DOHH2 (cell line): ENCODE measurements at regions not wholly inside any gene's neighbourhood (a gene's known extent, or its start where the extent isn't known, plus 50 kb on each side); places are given as distances from the start of the nearest gene placed in this dataset.

Source experiments
- H3F3A ChIP-seq: fragments of 200-600 bp; sonication (generic), shearing (Covaris generic); 2 replicates; pipeline ENCODE4 v1.6.0; 2016; ENCODE audit warnings: antibody characterized with exemption, mild to moderate bottlenecking; ENCODE audit not compliant: control insufficient read depth, insufficient read depth
- H3K27ac ChIP-seq: fragments of 200-600 bp; sonication (generic); 2 replicates; pipeline ENCODE4 v1.5.1; 2014; ENCODE audit warnings: low read depth, mild to moderate bottlenecking, low read length, moderate library complexity
- H3K27me3 ChIP-seq: fragments of 200-600 bp; sonication (generic); 2 replicates; pipeline ENCODE4 v1.6.1; 2014; ENCODE audit warnings: mild to moderate bottlenecking, low read length, mixed read lengths; ENCODE audit not compliant: control insufficient read depth
- H3K36me3 ChIP-seq: fragments of 200-600 bp; sonication (generic); 2 replicates; pipeline ENCODE4 v1.6.1; 2014; ENCODE audit warnings: mild to moderate bottlenecking, low read length, moderate library complexity, mixed read lengths; ENCODE audit not compliant: control insufficient read depth
- H3K4me1 ChIP-seq: fragments of 200-600 bp; sonication (generic); 2 replicates; pipeline ENCODE4 v1.6.1; 2014; ENCODE audit warnings: mild to moderate bottlenecking, low read length, mixed read lengths; ENCODE audit not compliant: control insufficient read depth
- H3K4me2 ChIP-seq: fragments of 200-600 bp; sonication (generic); 2 replicates; pipeline ENCODE4 v1.6.0; 2014; ENCODE audit warnings: mild to moderate bottlenecking, low read length, moderate library complexity
- H3K4me3 ChIP-seq: fragments of 200-600 bp; sonication (generic); 2 replicates; pipeline ENCODE4 v1.5.1; 2014; ENCODE audit warnings: mild to moderate bottlenecking, low read length, mixed read lengths
- H3K79me2 ChIP-seq: fragments of 200-600 bp; sonication (generic); 2 replicates; pipeline ENCODE4 v1.6.1; 2014; ENCODE audit warnings: mild to moderate bottlenecking, low read length, mixed read lengths; ENCODE audit not compliant: control insufficient read depth
- H3K9me2 ChIP-seq: fragments of 200-600 bp; sonication (generic); replicated peaks from 2 replicates; pipeline ENCODE4 v1.6.1; 2014; ENCODE audit warnings: mild to moderate bottlenecking, low read length, mixed read lengths; ENCODE audit not compliant: control insufficient read depth
- H3K9me3 ChIP-seq: fragments of 200-600 bp; sonication (generic); 2 replicates; pipeline ENCODE4 v1.6.1; 2014; ENCODE audit warnings: antibody characterized with exemption, low read length, mixed read lengths; ENCODE audit not compliant: control insufficient read depth, insufficient read depth
- H4K20me1 ChIP-seq: fragments of 200-600 bp; sonication (generic); 2 replicates; pipeline ENCODE4 v1.6.0; 2014; ENCODE audit warnings: low read depth, mild to moderate bottlenecking, antibody characterized with exemption, low read length, moderate library complexity; ENCODE audit not compliant: control insufficient read depth, insufficient read depth
- EZH2phosphoT487 ChIP-seq: fragments of 200-600 bp; sonication (generic); IDR thresholded peaks from 2 replicates; pipeline ENCODE4 v1.6.1; 2017; ENCODE audit warnings: borderline replicate concordance, mild to moderate bottlenecking, antibody characterized with exemption, low read length, moderate library complexity, mixed read lengths
- TF ChIP-seq, protein P1 (sequence below): fragments of 200-600 bp; sonication (generic); IDR thresholded peaks from one replicate; pipeline ENCODE4 v1.5.1; 2014; ENCODE audit warnings: antibody characterized with exemption, mild to moderate bottlenecking, low read depth, low read length; ENCODE audit not compliant: poor library complexity, severe bottlenecking

DNA sequence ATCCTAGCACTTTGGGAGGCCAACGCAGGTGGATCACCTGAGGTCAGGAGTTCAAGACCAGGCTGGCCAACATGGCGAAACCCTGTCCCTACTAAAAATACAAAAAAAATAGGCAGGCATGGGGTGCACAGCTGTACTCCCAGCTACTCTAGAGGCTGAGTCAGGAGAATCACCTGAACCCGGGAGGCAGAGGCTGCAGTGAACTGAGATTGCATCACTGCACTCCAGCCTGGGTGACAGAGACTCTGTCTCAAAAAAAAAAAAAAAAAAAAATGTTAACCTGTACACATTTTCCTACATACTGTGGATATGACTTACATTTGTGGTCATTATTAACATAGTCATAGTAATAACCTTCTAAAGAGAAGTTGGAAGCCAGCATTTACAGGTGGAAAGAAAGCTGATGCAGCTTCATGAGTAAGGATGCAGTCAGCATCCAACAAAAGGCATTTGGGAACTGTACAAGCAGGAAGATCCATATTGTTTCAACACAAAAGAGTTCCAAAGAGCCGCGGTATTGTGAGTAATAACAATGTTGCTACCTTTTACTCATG, 186.2 kb downstream of the GPX5 start:
- Histone ChIP-seq H3K79me2 (no peaks in the 10 kb centered on the region), H3K9me2 (no peaks in the 10 kb centered on the region), H3F3A (no peaks in the 10 kb centered on the region), H3K27ac (no peak overlapping the region), H3K4me2 (no peak overlapping the region), H3K36me3 (no peaks in the 10 kb centered on the region), H4K20me1 (no peaks in the 10 kb centered on the region), H3K4me3 (no peak overlapping the region), H3K4me1 (no peaks in the 10 kb centered on the region), H3K9me3 (peaks cover 4% of the 10 kb centered on the region; the same call in 1 of the 2 replicates), H3K27me3 (no peaks in the 10 kb centered on the region)
- TF ChIP-seq, protein P1, sequence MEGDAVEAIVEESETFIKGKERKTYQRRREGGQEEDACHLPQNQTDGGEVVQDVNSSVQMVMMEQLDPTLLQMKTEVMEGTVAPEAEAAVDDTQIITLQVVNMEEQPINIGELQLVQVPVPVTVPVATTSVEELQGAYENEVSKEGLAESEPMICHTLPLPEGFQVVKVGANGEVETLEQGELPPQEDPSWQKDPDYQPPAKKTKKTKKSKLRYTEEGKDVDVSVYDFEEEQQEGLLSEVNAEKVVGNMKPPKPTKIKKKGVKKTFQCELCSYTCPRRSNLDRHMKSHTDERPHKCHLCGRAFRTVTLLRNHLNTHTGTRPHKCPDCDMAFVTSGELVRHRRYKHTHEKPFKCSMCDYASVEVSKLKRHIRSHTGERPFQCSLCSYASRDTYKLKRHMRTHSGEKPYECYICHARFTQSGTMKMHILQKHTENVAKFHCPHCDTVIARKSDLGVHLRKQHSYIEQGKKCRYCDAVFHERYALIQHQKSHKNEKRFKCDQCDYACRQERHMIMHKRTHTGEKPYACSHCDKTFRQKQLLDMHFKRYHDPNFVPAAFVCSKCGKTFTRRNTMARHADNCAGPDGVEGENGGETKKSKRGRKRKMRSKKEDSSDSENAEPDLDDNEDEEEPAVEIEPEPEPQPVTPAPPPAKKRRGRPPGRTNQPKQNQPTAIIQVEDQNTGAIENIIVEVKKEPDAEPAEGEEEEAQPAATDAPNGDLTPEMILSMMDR = no peak
- TF ChIP-seq EZH2phosphoT487 = no peak

DNA sequence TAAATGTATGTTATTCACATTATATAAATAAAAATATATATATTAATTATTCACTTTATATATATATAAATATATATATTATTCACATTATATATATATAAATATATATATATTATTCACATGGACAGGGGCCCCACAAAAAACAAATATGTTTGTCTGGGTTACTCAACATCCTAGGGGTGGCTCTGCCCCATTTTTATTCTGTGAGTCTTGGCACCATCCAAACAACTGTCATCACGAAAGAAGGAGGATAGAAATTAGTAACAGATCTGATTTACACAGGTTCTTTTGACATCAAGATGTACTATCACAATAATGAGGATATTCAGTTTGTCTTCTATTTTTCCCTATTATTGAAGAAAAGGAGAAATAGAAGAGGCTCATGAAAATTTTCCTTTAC, 187.3 kb downstream of the GPX5 start:
- no peaks in the 10 kb centered on the region for H3K36me3 ChIP-seq
- H3K79me2 ChIP-seq = no peaks in the 10 kb centered on the region
- no peaks in the 10 kb centered on the region for H3F3A ChIP-seq
- no peaks in the 10 kb centered on the region for H3K4me1 ChIP-seq
- no peak for TF ChIP-seq EZH2phosphoT487
- TF ChIP-seq, protein P1 = no peak
- no peak overlapping the region for H3K4me3 ChIP-seq
- H4K20me1 ChIP-seq = no peaks in the 10 kb centered on the region
- no peak overlapping the region for H3K27ac ChIP-seq
- no peak overlapping the region for H3K4me2 ChIP-seq
- H3K27me3 ChIP-seq = no peaks in the 10 kb centered on the region
- H3K9me2 ChIP-seq = no peaks in the 10 kb centered on the region
- no peaks in the 10 kb centered on the region for H3K9me3 ChIP-seq

DNA sequence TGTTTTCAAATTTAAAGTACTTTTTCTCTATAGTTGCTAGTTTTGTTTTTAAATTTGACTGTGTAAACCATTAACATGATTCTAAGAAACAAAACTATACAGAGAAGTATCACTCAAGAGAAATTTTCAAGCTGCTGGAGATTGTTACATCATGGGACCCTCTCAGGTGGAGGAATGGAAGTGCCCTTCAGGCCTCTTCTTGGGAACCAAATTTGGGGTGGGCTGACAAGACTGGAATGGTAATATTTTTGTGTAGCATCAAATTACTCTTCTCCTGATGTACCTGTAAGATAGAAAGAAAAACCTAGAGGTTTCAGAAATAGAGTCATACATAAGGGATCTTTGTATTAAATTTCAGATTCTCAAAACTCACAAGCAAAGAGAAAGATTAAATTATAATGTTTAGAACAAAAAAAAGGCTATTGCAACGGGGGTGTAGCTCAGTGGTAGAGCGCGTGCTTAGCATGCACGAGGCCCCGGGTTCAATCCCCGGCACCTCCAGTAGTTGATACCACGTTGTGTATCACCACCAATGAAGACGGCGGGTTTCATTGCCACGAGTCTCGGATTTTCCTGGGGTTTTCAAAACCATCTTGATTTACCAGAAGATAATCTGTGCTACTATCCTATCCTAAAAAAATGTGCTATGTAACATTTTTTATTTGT, 193.7 kb downstream of the GPX5 start:
- Histone ChIP-seq H3K4me1 (no peaks in the 10 kb centered on the region), H3F3A (no peaks in the 10 kb centered on the region), H4K20me1 (no peaks in the 10 kb centered on the region), H3K79me2 (no peaks in the 10 kb centered on the region), H3K27me3 (no peaks in the 10 kb centered on the region), H3K4me3 (no peak overlapping the region), H3K9me3 (no peaks in the 10 kb centered on the region), H3K27ac (no peak overlapping the region), H3K9me2 (no peaks in the 10 kb centered on the region), H3K4me2 (no peak overlapping the region), H3K36me3 (no peaks in the 10 kb centered on the region)
- TF ChIP-seq, protein P1 = no peak
- no peak for TF ChIP-seq EZH2phosphoT487
